ENCODE measurements at regions not wholly inside any gene's neighbourhood (a gene's known extent, or its start where the extent isn't known, plus 50 kb on each side); places are given as distances from the start of the nearest gene placed in this dataset.
A peak's percentile ranks its signal among the peaks of the same experiment; 100 is the strongest.

- no peaks in the 10 kb centered on the region for H3K27me3 ChIP-seq
- DNase-seq (no peak), ATAC-seq (no peak)
- TF ChIP-seq CTCF (IDR thresholded peaks at IDR 0.05) = no peak
- no peaks in the 10 kb centered on the region for H3K4me1 ChIP-seq
- intact Hi-C loops (cut with DNase I) = no loop called here
- H3K4me3 ChIP-seq = no peak overlapping the region
- H3K27ac ChIP-seq = no peak overlapping the region
- H3K9me3 ChIP-seq = no peaks in the 10 kb centered on the region
- no peaks in the 10 kb centered on the region for H3K36me3 ChIP-seq
These were observed 922.4 kb upstream of the ADGRL2 start for GRCh38 chr1:80878343-80878742.

- Histone ChIP-seq H3K27me3 (no peaks in the 10 kb centered on the region), H3K36me3 (no peaks in the 10 kb centered on the region), H3K27ac (no peak overlapping the region), H3K4me3 (no peak overlapping the region), H3K9me3 (no peaks in the 10 kb centered on the region), H3K4me1 (no peaks in the 10 kb centered on the region)
- no peak for ATAC-seq
- no peak for DNase-seq
- TF ChIP-seq CTCF (IDR thresholded peaks at IDR 0.05) = no peak
- intact Hi-C loops (cut with DNase I) = no loop called here
These were observed 924.7 kb upstream of the ADGRL2 start for GRCh38 chr1:80876035-80876434.

DNA sequence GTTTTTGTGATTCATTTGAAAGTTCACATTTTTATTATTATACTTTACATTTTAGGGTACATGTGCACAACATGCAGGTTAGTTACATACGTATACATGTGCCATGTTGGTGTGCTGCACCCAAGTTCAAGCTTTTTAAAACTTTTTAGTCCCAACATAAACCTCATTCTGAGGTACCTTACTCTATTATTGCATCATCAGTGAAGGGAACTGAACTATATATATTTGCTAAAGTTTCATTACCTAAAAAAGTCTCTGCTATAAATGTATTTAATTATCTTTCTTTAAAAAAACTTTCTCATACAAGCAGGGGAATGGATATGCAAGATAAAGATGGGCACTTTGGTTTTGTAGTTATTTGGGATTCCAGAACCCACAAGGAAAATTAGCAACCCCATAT, 931.4 kb upstream of the ADGRL2 start:
- H3K27me3 ChIP-seq = no peaks in the 10 kb centered on the region
- no peak overlapping the region for H3K27ac ChIP-seq
- no peak for DNase-seq
- no peak for ATAC-seq
- TF ChIP-seq CTCF (IDR thresholded peaks at IDR 0.05) = no peak
- H3K36me3 ChIP-seq = no peaks in the 10 kb centered on the region
- H3K4me1 ChIP-seq = no peaks in the 10 kb centered on the region
- H3K9me3 ChIP-seq = no peaks in the 10 kb centered on the region
- intact Hi-C loops (cut with DNase I) = no loop called here
- no peak overlapping the region for H3K4me3 ChIP-seq

DNA sequence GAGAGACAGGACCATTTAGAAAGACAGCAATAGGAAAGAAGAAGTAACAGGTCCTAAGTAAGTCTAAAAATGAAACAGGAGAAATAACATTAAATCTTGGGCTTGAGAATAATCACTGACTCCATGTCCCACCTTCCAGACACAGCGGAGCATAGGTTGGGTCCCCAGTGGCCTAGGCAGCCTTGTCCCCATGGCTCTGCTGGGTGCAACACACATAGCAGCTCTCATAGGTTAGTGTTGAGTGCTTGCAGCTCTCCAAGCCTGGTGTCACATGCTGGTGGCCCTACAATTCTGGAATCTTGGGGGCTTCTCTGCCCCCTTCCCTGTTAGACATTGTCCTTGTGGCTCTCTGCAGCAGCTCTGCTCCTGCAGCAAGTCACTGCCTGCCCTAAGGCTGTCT, 952.8 kb upstream of the ADGRL2 start:
- intact Hi-C loops (cut with DNase I) = no loop called here
- Histone ChIP-seq H3K27ac (no peak overlapping the region), H3K36me3 (no peaks in the 10 kb centered on the region), H3K4me3 (no peak overlapping the region), H3K27me3 (no peaks in the 10 kb centered on the region), H3K9me3 (no peaks in the 10 kb centered on the region), H3K4me1 (no peaks in the 10 kb centered on the region)
- TF ChIP-seq CTCF (IDR thresholded peaks at IDR 0.05) = no peak
- ATAC-seq (peak; percentile 22), DNase-seq (no peak)

DNA sequence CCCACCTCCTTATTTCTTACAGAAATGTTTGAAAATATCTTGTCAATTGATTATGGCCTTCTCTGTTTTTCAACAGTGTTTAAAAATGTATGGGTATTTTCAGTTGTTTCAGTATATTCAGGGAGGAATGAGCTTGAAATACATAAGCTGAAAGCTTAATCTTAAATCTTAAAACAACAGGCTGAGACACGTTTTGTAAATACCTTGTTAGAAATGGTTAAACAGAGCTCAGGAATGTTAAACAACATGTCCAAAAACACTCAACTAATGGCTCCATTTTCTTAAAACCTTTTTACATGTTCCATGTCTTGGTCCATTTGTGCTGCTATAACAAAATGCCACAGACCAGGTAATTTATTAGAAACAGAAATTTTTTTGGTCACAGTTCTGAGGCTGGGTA, 953.8 kb upstream of the ADGRL2 start:
- intact Hi-C loops (cut with DNase I) = no loop called here
- no peak for TF ChIP-seq CTCF (IDR thresholded peaks at IDR 0.05)

GRCh38 chr1:80842796-80843195, 957.9 kb upstream of the ADGRL2 start:
- no peaks in the 10 kb centered on the region for H3K27me3 ChIP-seq
- no peak overlapping the region for H3K4me3 ChIP-seq
- no peak overlapping the region for H3K27ac ChIP-seq
- H3K4me1 ChIP-seq = no peaks in the 10 kb centered on the region
- DNase-seq (no peak), ATAC-seq (no peak)
- no peaks in the 10 kb centered on the region for H3K9me3 ChIP-seq
- intact Hi-C loops (cut with DNase I) = no loop called here
- TF ChIP-seq CTCF (IDR thresholded peaks at IDR 0.05) = no peak
- H3K36me3 ChIP-seq = no peaks in the 10 kb centered on the region

More for the DNA sequence above, 953.8 kb upstream of the ADGRL2 start:
- no peak for DNase-seq
- Histone ChIP-seq H3K9me3 (no peaks in the 10 kb centered on the region), H3K36me3 (no peaks in the 10 kb centered on the region), H3K27ac (no peak overlapping the region), H3K4me1 (no peaks in the 10 kb centered on the region), H3K27me3 (no peaks in the 10 kb centered on the region), H3K4me3 (no peak overlapping the region)
- ATAC-seq = no peak
